Fibroblast of skin of right quadriceps (primary cell): ENCODE measurements at regions not wholly inside any gene's neighbourhood (a gene's known extent, or its start where the extent isn't known, plus 50 kb on each side); places are given as distances from the start of the nearest gene placed in this dataset.

Experiments
- DNase-seq: peaks from one replicate; pipeline ENCODE4 v3.0.0-alpha.2; 2013

GRCh38 chr15:29480949-29481348 lies 211.3 kb upstream of the NSMCE3 start:
- no peak for DNase-seq

GRCh38 chr15:29480278-29480677 lies 210.7 kb upstream of the NSMCE3 start:
- DNase-seq, result no peak

GRCh38 chr15:29477256-29477655 lies 207.6 kb upstream of the NSMCE3 start:
- no peak for DNase-seq

GRCh38 chr15:29476503-29477080 lies 207.0 kb upstream of the NSMCE3 start:
- no peak for DNase-seq

- DNase-seq, result no peak
These were observed 205.5 kb upstream of the NSMCE3 start for GRCh38 chr15:29475096-29475495.

- DNase-seq, result no peak
These were observed 204.0 kb upstream of the NSMCE3 start for GRCh38 chr15:29473621-29474105.

- no peak for DNase-seq
These were observed 203.4 kb upstream of the NSMCE3 start for GRCh38 chr15:29472901-29473445.

- no peak for DNase-seq
These were observed 202.1 kb upstream of the NSMCE3 start for GRCh38 chr15:29471757-29472156.

GRCh38 chr15:29471306-29471705 lies 201.7 kb upstream of the NSMCE3 start:
- DNase-seq, result no peak

GRCh38 chr15:29470794-29471193 lies 201.2 kb upstream of the NSMCE3 start:
- DNase-seq, result no peak

GRCh38 chr15:29470311-29470710 lies 200.7 kb upstream of the NSMCE3 start:
- DNase-seq, result no peak

GRCh38 chr15:29468899-29469298 lies 199.3 kb upstream of the NSMCE3 start:
- no peak for DNase-seq

GRCh38 chr15:29467091-29467490 lies 197.5 kb upstream of the NSMCE3 start:
- no peak for DNase-seq

GRCh38 chr15:29466292-29466691 lies 196.7 kb upstream of the NSMCE3 start:
- no peak for DNase-seq

- no peak for DNase-seq
These were observed 196.2 kb upstream of the NSMCE3 start for GRCh38 chr15:29465816-29466215.

- no peak for DNase-seq
These were observed 195.6 kb upstream of the NSMCE3 start for GRCh38 chr15:29465196-29465595.

- no peak for DNase-seq
These were observed 192.3 kb upstream of the NSMCE3 start for GRCh38 chr15:29461877-29462276.

GRCh38 chr15:29458361-29458760 lies 188.7 kb upstream of the NSMCE3 start:
- DNase-seq, result no peak

- DNase-seq, result no peak
These were observed 188.1 kb upstream of the NSMCE3 start for GRCh38 chr15:29457729-29458128.

- DNase-seq, result no peak
These were observed 187.3 kb upstream of the NSMCE3 start for GRCh38 chr15:29456964-29457363.

GRCh38 chr15:29456255-29456654 lies 186.6 kb upstream of the NSMCE3 start:
- DNase-seq, result no peak

GRCh38 chr15:29455530-29455929 lies 185.9 kb upstream of the NSMCE3 start:
- DNase-seq, result no peak

GRCh38 chr15:29455055-29455454 lies 185.4 kb upstream of the NSMCE3 start:
- no peak for DNase-seq

GRCh38 chr15:29454506-29454905 lies 184.9 kb upstream of the NSMCE3 start:
- DNase-seq, result no peak
